ENCODE measurements at regions not wholly inside any gene's neighbourhood (a gene's known extent, or its start where the extent isn't known, plus 50 kb on each side); places are given as distances from the start of the nearest gene placed in this dataset.

- no peaks in the 10 kb centered on the region for H3K79me2 ChIP-seq (ENCODE audit: low read length)
- no peak overlapping the region for H3K4me2 ChIP-seq (ENCODE audit: low read length)
- TF ChIP-seq EZH2phosphoT487 (IDR thresholded peaks at IDR 0.05; ENCODE audit: borderline replicate concordance, low read length) (no peak), EZH2 (IDR thresholded peaks at IDR 0.05; ENCODE audit: low read length, unreplicated experiment) (no peak)
- TF ChIP-seq, protein P1, sequence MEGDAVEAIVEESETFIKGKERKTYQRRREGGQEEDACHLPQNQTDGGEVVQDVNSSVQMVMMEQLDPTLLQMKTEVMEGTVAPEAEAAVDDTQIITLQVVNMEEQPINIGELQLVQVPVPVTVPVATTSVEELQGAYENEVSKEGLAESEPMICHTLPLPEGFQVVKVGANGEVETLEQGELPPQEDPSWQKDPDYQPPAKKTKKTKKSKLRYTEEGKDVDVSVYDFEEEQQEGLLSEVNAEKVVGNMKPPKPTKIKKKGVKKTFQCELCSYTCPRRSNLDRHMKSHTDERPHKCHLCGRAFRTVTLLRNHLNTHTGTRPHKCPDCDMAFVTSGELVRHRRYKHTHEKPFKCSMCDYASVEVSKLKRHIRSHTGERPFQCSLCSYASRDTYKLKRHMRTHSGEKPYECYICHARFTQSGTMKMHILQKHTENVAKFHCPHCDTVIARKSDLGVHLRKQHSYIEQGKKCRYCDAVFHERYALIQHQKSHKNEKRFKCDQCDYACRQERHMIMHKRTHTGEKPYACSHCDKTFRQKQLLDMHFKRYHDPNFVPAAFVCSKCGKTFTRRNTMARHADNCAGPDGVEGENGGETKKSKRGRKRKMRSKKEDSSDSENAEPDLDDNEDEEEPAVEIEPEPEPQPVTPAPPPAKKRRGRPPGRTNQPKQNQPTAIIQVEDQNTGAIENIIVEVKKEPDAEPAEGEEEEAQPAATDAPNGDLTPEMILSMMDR (conservative IDR thresholded peaks at IDR 0.05; ENCODE audit: low read depth, low read length): no peak
- H3K9ac ChIP-seq (ENCODE audit: low read length): no peak overlapping the region
- ATAC-seq (no peak), DNase-seq (no peak)
- no peak overlapping the region for H3K4me3 ChIP-seq (ENCODE audit: low read length)
- POLR2A ChIA-PET (ENCODE audit: unreplicated experiment): no interaction called here
- no peaks in the 10 kb centered on the region for H3K9me3 ChIP-seq (ENCODE audit: low read length)
- H2AFZ ChIP-seq (ENCODE audit: low read length): no peak overlapping the region
- H3K9me2 ChIP-seq (replicated peaks; ENCODE audit: low read length): no peaks in the 10 kb centered on the region
- no peaks in the 10 kb centered on the region for H3K36me3 ChIP-seq (ENCODE audit: low read depth, low read length)
- no peak overlapping the region for H3K27ac ChIP-seq (ENCODE audit: low read length)
- no TSS peak for BruUV-seq (replicated peaks)
- H3F3A ChIP-seq (ENCODE audit: low read length, unreplicated experiment): no peaks in the 10 kb centered on the region
- intact Hi-C loops (cut with micrococcal nuclease): no loop called here
- CTCF ChIA-PET: no interaction called here
- H4K20me1 ChIP-seq (ENCODE audit: low read length): no peaks in the 10 kb centered on the region
- no peaks in the 10 kb centered on the region for H3K4me1 ChIP-seq (ENCODE audit: insufficient read depth, low read length)
- H3K27me3 ChIP-seq (ENCODE audit: low read length): peaks cover 7% of the 10 kb centered on the region; the same call in 1 of the 2 replicates
Observed at GRCh38 chr5:2895196-2895595, 143.7 kb upstream of the IRX2 start.

DNA sequence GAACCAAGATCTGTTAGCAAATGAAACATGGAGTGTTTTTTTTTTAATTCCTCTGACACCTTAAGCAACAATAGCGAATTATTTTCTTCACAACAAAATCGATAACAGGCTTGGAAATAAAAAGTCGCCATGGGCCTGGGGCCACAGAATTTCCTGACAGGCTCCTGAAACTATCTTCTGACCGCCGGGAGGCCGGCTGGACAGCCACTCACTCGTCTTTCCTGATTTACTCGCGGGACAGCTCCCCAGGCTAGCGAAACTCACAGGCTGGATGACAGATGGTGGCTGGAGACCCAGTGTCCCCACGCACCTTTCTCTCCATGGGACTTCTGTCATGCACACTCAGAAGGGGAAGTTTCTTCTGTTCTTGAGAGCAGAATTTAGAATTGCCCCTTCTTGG, 143.3 kb upstream of the IRX2 start:
- TF ChIP-seq EZH2 (IDR thresholded peaks at IDR 0.05; ENCODE audit: low read length, unreplicated experiment) (no peak), EZH2phosphoT487 (IDR thresholded peaks at IDR 0.05; ENCODE audit: borderline replicate concordance, low read length) (no peak)
- TF ChIP-seq, protein P1 (conservative IDR thresholded peaks at IDR 0.05; ENCODE audit: low read depth, low read length): no peak
- Histone ChIP-seq H3K27me3 (ENCODE audit: low read length) (peaks cover 7% of the 10 kb centered on the region; the same call in 1 of the 2 replicates), H3K4me2 (ENCODE audit: low read length) (no peak overlapping the region), H3K4me3 (ENCODE audit: low read length) (no peak overlapping the region), H3K4me1 (ENCODE audit: insufficient read depth, low read length) (no peaks in the 10 kb centered on the region), H4K20me1 (ENCODE audit: low read length) (no peaks in the 10 kb centered on the region), H3K9me2 (replicated peaks; ENCODE audit: low read length) (no peaks in the 10 kb centered on the region), H3K9me3 (ENCODE audit: low read length) (no peaks in the 10 kb centered on the region), H3K36me3 (ENCODE audit: low read depth, low read length) (no peaks in the 10 kb centered on the region), H2AFZ (ENCODE audit: low read length) (no peak overlapping the region), H3F3A (ENCODE audit: low read length, unreplicated experiment) (no peaks in the 10 kb centered on the region), H3K27ac (ENCODE audit: low read length) (no peak overlapping the region), H3K79me2 (ENCODE audit: low read length) (no peaks in the 10 kb centered on the region), H3K9ac (ENCODE audit: low read length) (no peak overlapping the region)
- intact Hi-C loops (cut with micrococcal nuclease): no loop called here
- no peak for ATAC-seq
- no peak for DNase-seq
- no TSS peak for BruUV-seq (replicated peaks)
- ChIA-PET POLR2A (ENCODE audit: unreplicated experiment) (no interaction called here), CTCF (no interaction called here)

- CTCF ChIA-PET: no interaction called here
- BruUV-seq (replicated peaks): no TSS peak
- no peaks in the 10 kb centered on the region for H4K20me1 ChIP-seq (ENCODE audit: low read length)
- H2AFZ ChIP-seq (ENCODE audit: low read length): no peak overlapping the region
- DNase-seq (no peak), ATAC-seq (no peak)
- POLR2A ChIA-PET (ENCODE audit: unreplicated experiment): no interaction called here
- no peak overlapping the region for H3K4me3 ChIP-seq (ENCODE audit: low read length)
- intact Hi-C loops (cut with micrococcal nuclease): no loop called here
- no peaks in the 10 kb centered on the region for H3K36me3 ChIP-seq (ENCODE audit: low read depth, low read length)
- TF ChIP-seq EZH2 (IDR thresholded peaks at IDR 0.05; ENCODE audit: low read length, unreplicated experiment) (no peak), EZH2phosphoT487 (IDR thresholded peaks at IDR 0.05; ENCODE audit: borderline replicate concordance, low read length) (no peak)
- TF ChIP-seq, protein P1 (conservative IDR thresholded peaks at IDR 0.05; ENCODE audit: low read depth, low read length): no peak
- no peaks in the 10 kb centered on the region for H3K4me1 ChIP-seq (ENCODE audit: insufficient read depth, low read length)
- H3K9me2 ChIP-seq (replicated peaks; ENCODE audit: low read length): no peaks in the 10 kb centered on the region
- H3K27ac ChIP-seq (ENCODE audit: low read length): no peak overlapping the region
- H3F3A ChIP-seq (ENCODE audit: low read length, unreplicated experiment): no peaks in the 10 kb centered on the region
- H3K4me2 ChIP-seq (ENCODE audit: low read length): no peak overlapping the region
- H3K27me3 ChIP-seq (ENCODE audit: low read length): peaks cover 7% of the 10 kb centered on the region; the same call in 1 of the 2 replicates
- H3K9me3 ChIP-seq (ENCODE audit: low read length): no peaks in the 10 kb centered on the region
- H3K9ac ChIP-seq (ENCODE audit: low read length): no peak overlapping the region
- H3K79me2 ChIP-seq (ENCODE audit: low read length): no peaks in the 10 kb centered on the region
Observed at GRCh38 chr5:2894316-2894715, 142.8 kb upstream of the IRX2 start.
